Pancreas (tissue), 10 donors: ENCODE measurements at regions not wholly inside any gene's neighbourhood (a gene's known extent, or its start where the extent isn't known, plus 50 kb on each side); places are given as distances from the start of the nearest gene placed in this dataset.

Experiments
- ATAC-seq, 4 donors: fragments of 200-7000 bp; cut with Tn5 transposase; one replicate each; pipeline versions ENCODE4 v1.8.0 to v1.9.1; 2020; ENCODE audit warnings: mild to moderate bottlenecking in 4 of 4, moderate library complexity in 4 of 4
- DNase-seq, 6 donors: peaks; one replicate each; pipeline ENCODE4 v3.0.0-alpha.2; 2020
- FAIRE-seq: peaks from 2 replicates; lab custom pipeline; 2012; peaks lifted over from hg19 to GRCh38; lab: Jason Lieb, UNC
- H3K27ac ChIP-seq, 4 donors: fragments of 200-600 bp; sonication (generic); 1 replicate in 3 of 4; 2 replicates in 1 of 4; pipeline versions ENCODE4 v1.5.0 to v1.8.0; 2020
- H3K27me3 ChIP-seq, 4 donors: fragments of 200-600 bp; one replicate each; pipeline ENCODE4 v1.8.0; 2021
- H3K36me3 ChIP-seq, 3 donors: fragments of 200-600 bp; sonication (generic) in 1 of 3; one replicate each; pipeline versions ENCODE4 v1.5.0 to v1.8.0; 2020 to 2021
- H3K4me1 ChIP-seq, 3 donors: fragments of 200-600 bp; one replicate each; pipeline ENCODE4 v1.8.0; 2021
- H3K4me3 ChIP-seq, 4 donors: fragments of 200-600 bp; sonication (generic) in 2 of 4; one replicate each; pipeline versions ENCODE4 v1.5.0 to v1.8.0; 2020 to 2021
- H3K9me3 ChIP-seq, 4 donors: fragments of 200-600 bp; one replicate each; pipeline ENCODE4 v1.8.0; 2021
- CTCF ChIP-seq, 4 donors: fragments of 200-600 bp; sonication (generic) in 3 of 4; IDR thresholded peaks; one replicate each; pipeline versions ENCODE4 v1.5.0 to v1.8.0; 2021; ENCODE audit warnings: antibody characterized with exemption in 4 of 4
- WGBS, 2 donors: extraction: QIAGEN DNeasy Blood & Tissue Kit; methylation state at CpG; one replicate each; pipeline ENCODE4 v1.1.7; 2013; 5-methylcytosine and 5-hydroxymethylcytosine counted together
- intact Hi-C, 3 donors: fragments of 100-400 bp; cut with DNase I; formaldehyde crosslinking; loops; one replicate each; pipeline versions ENCODE4 v1.11.1 to v1.14.2; 2022
- donor health status: healthy with polysubstance abuse.
- donor health status: DM: no; HTN: no; CAD: no; lungs with moderate emphysema.
- donor health status: DM: no; HTN: no; CAD: no.
- donor health status: control.
- donor health status: control.
- donor health status: Bipolar disorder and iron deficiency.
- donor health status: DM: yes; HTN: yes; CAD: no.
- donor health status: DM: no; HTN: no; CAD: no.
- donor health status: DM: no; HTN: no; CAD: no.
- donor health status: DM: yes; HTN: yes; CAD: no.

- no peaks in the 10 kb centered on the region for H3K4me1 ChIP-seq
- no peak for FAIRE-seq
- H3K4me3 ChIP-seq = no peak overlapping the region
- H3K27ac ChIP-seq = no peak overlapping the region
- no peak for DNase-seq
- intact Hi-C loops = no loop called here
- H3K27me3 ChIP-seq = no peaks in the 10 kb centered on the region
- H3K36me3 ChIP-seq = no peaks in the 10 kb centered on the region
- peaks cover 0 to 3% (median 0%) of the 10 kb centered on the region in 4 donors for H3K9me3 ChIP-seq
- TF ChIP-seq CTCF (IDR thresholded peaks at IDR 0.05) = no peak
- 83 to 90% methylated on average over 5 of the region's 5 CpGs for WGBS, 2 donors
- ATAC-seq = no peak
These were observed 200.5 kb upstream of the CDYL start for GRCh38 chr6:4575714-4576113.

- TF ChIP-seq CTCF (IDR thresholded peaks at IDR 0.05) = no peak
- Histone ChIP-seq H3K36me3 (no peaks in the 10 kb centered on the region), H3K27me3 (no peaks in the 10 kb centered on the region), H3K9me3 (peaks cover 0 to 3% (median 0%) of the 10 kb centered on the region in 4 donors), H3K4me3 (no peak overlapping the region), H3K27ac (no peak overlapping the region), H3K4me1 (no peaks in the 10 kb centered on the region)
- FAIRE-seq (no peak), ATAC-seq (no peak), DNase-seq (no peak)
- WGBS, 2 donors = 68 to 72% methylated on average over 2 of the region's 2 CpGs
- intact Hi-C loops = no loop called here
These were observed 202.2 kb upstream of the CDYL start for GRCh38 chr6:4574007-4574406.

- 70 to 81% methylated on average over 2 of the region's 2 CpGs for WGBS, 2 donors
- DNase-seq (no peak), FAIRE-seq (no peak), ATAC-seq (no peak)
- H3K36me3 ChIP-seq = no peaks in the 10 kb centered on the region
- H3K4me1 ChIP-seq = no peaks in the 10 kb centered on the region
- peaks cover 0 to 3% (median 0%) of the 10 kb centered on the region in 4 donors for H3K9me3 ChIP-seq
- H3K27me3 ChIP-seq = no peaks in the 10 kb centered on the region
- TF ChIP-seq CTCF (IDR thresholded peaks at IDR 0.05) = no peak
- H3K27ac ChIP-seq = no peak overlapping the region
- H3K4me3 ChIP-seq = no peak overlapping the region
- intact Hi-C loops = no loop called here
These were observed 205.2 kb upstream of the CDYL start for GRCh38 chr6:4571011-4571410.

- ATAC-seq = no peak
- peaks cover 0 to 3% (median 0%) of the 10 kb centered on the region in 4 donors for H3K9me3 ChIP-seq
- no peak overlapping the region for H3K27ac ChIP-seq
- no peaks in the 10 kb centered on the region for H3K4me1 ChIP-seq
- no peak overlapping the region for H3K4me3 ChIP-seq
- no peaks in the 10 kb centered on the region for H3K27me3 ChIP-seq
- FAIRE-seq = no peak
- WGBS, 2 donors = 32 to 40% methylated on average over 5 of the region's 5 CpGs
- DNase-seq = no peak
- intact Hi-C loops = no loop called here
- no peaks in the 10 kb centered on the region for H3K36me3 ChIP-seq
- no peak for TF ChIP-seq CTCF (IDR thresholded peaks at IDR 0.05)
These were observed 208.1 kb upstream of the CDYL start for GRCh38 chr6:4568138-4568537.

- H3K27me3 ChIP-seq = no peaks in the 10 kb centered on the region
- intact Hi-C loops = no loop called here
- peaks cover 0 to 3% (median 0%) of the 10 kb centered on the region in 4 donors for H3K9me3 ChIP-seq
- H3K27ac ChIP-seq = no peak overlapping the region
- no peak for TF ChIP-seq CTCF (IDR thresholded peaks at IDR 0.05)
- H3K4me1 ChIP-seq = no peaks in the 10 kb centered on the region
- H3K36me3 ChIP-seq = no peaks in the 10 kb centered on the region
- DNase-seq (no peak), FAIRE-seq (no peak), ATAC-seq (no peak)
- no peak overlapping the region for H3K4me3 ChIP-seq
- WGBS, 2 donors = 58% methylated on average over 3 of the region's 3 CpGs
These were observed 209.1 kb upstream of the CDYL start for GRCh38 chr6:4567141-4567540.
